NCI-H2196 treated with DMSO at 0.1 percent for 48 hours (cell line): ENCODE measurements at regions not wholly inside any gene's neighbourhood (a gene's known extent, or its start where the extent isn't known, plus 50 kb on each side); places are given as distances from the start of the nearest gene placed in this dataset.
"Not testable (repeated sequence)": the region's sequence is repeated elsewhere in the genome, so short reads cannot be mapped to it uniquely, and the experiment has no call there.

Source experiments
- DNase-seq: peaks from one replicate; lab custom pipeline; 2025; ENCODE audit not compliant: unreplicated experiment; lab: John Stamatoyannopoulos, UW

DNA sequence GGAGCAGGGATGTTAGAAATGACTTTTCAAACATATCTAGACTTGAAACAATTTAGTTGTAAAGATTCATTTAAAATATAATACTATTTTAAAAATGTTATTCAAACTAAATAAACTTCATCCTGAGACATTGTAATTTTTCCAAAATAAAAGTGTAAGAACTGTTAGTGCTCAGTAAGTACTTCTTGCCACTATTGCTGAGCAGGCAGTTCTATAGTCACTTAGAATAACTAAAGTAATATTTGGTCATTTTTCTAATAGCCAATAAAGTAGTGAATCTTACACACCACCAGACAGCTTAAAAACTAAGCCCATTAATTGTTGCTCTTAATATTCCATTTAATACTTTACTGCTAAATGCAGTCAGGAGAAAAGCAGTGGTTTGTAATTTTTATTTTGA, 1120.0 kb upstream of the CDH10 start:
- no peak for DNase-seq

DNA sequence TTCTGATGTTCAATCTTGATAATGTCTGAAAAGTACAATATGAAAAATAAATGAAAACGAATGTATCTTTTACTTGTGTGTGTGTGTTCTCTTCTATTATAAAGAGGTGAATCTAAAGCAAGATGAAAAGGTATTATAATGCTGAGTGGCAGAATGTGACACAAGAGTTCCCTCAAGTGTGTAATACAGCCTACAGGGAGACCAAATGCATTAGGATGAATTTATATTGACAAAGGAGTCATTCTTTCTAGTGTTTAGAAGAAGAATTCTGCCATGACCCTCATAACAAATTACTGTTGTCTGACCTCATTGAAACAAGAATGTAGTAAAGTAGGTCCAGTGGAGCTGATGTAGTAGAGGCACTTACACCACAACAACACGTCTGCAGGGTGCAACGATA, 1119.0 kb upstream of the CDH10 start:
- DNase-seq = no peak

DNA sequence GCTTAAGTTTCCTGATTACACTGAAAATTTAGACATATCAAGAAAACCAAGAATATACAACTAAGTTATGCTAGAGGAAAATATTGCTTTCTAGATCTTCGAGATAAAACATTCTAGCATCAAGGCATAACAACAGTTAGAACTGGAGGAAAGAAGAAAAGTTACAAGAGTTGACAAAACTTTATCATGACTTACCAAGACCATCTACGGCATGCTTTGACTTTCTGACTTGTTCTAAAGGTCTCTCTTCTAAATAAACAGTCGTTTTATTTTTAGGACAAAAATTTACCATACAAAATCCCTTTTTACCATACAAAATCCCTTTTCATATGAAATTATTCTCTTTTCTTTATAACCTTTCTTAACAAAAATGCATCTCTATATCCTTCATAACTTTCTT, 1110.1 kb upstream of the CDH10 start:
- no peak for DNase-seq

DNA sequence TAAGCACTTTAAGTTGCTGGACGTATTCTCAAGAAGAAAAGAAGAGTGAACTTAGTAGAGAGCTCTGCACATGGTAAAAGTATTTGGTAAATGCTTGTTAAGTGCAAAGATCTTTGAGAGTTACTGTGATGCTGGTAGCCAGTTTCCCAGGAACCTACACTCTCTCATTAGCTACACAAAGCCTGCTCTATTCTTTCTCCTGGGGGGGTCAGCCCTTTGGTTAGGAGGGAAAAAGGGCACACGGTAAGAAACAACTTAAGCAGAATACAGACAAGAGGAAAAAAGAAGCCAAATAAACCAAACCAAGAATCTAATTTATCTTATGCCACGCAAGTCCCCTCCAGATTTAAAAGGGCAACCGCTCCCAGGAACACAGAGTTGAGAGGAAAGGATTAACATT, 1100.1 kb upstream of the CDH10 start:
- DNase-seq = no peak

DNA sequence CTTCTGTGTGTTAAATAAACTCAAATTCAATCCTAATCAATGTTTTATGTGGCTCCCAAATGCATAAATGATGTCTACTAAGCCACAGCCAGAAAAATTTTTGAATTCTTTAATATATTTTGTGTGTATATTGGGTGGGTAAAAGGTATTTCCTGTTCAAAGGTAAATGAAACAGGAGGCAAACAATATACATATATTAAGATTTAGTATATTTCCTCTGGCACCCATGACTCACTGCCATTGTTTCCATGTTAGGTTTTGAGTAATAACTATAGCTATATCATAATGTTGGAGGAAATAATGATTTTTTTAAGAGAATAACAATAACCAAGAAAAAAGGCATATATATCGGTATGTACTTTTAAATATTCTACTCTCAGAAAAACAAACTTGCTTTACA, 1071.9 kb upstream of the CDH10 start:
- no peak for DNase-seq

DNA sequence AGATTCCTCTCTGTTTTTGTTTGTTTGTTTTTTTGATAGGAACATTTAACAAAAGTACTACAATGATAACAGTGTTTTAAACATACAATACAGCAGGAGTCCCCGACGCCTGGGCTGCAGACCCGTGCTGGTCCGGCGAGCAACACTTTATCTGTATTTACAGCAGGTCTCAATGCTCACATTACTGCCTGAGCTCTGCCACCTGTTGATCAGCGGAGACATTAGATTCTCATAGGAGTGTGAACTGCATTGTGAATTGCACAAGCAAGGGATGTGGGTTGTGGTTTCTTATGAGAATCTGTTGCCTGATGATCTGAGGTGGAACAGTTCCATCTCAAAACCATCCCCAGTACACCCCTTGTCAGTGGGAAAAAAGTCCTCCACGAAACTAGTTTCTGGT, 1068.5 kb upstream of the CDH10 start:
- no peak for DNase-seq

DNA sequence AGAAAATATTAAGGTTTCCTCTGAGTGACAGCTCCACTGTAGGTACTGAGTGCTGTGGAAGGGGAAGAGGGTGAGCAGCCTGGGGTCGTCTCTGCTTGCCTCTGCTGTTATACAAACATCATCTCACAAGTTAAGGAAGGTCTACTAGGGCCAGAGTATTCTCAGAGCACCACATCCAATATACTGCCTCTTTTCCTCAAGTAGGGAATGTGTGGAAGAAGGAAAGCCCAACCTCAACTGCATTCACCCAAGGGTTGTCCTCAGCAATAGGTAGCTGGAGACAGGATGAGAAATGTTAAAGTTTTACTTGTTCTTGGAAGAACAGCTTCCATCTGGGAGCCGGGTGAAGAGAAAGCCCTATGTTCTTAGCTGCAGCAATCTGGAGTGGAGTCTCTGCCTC, 1062.3 kb upstream of the CDH10 start:
- DNase-seq = no peak

DNA sequence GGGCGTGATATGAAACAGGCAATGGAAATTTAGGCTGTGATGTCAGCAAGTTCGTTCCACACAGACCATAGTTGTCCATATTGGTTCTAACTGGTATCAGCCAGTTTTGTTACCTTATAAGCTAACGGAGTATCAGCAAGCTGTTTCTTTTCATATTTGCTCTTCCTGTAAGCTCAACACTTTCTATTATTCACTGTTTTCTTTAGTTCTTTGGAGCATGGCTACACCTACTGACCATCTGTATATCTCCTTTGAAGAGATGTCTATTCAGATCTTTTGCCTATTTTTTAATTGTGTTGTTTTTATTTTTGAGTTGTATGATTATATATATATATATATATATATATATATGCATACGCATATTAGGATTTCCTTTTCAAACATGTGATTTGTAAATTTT, 1057.2 kb upstream of the CDH10 start:
- DNase-seq = no peak

DNA sequence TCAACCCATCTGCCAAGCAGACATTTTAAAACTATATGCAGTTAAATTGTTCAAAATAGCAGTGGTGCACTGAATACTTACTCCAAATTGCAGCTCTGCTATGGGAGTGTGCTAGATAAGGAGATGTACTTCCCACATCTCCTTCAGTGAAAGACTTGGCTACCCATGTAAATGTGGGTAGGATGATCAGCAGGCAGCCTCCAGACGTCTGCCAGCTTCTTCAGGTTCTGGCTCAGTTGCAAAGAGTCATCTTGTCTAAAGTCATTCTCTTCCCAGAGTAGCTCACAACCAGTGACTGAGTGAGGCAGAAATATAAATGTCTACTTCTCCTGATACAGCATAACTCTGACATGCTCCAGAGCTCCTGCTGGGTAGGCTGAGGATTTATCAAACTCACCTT, 1050.0 kb upstream of the CDH10 start:
- no peak for DNase-seq

DNA sequence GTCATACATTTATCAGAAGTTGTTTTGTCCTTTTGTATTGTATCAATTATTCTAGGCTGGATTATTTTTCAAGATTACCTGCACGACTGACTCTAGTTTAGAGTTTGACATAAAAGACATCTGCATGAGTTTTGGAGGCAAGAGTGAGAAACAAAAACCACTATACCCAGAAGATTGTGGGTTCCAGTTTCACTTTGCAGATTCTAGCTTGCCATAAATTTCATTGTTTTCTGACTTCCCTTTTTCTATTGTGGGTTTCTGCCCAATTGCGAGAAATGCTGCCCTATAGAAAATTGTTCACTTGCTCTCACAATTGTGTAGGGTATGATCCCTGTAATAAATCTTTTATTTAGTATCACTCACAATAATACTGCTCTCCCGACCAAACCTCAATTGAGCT, 1043.4 kb upstream of the CDH10 start:
- DNase-seq = no peak

DNA sequence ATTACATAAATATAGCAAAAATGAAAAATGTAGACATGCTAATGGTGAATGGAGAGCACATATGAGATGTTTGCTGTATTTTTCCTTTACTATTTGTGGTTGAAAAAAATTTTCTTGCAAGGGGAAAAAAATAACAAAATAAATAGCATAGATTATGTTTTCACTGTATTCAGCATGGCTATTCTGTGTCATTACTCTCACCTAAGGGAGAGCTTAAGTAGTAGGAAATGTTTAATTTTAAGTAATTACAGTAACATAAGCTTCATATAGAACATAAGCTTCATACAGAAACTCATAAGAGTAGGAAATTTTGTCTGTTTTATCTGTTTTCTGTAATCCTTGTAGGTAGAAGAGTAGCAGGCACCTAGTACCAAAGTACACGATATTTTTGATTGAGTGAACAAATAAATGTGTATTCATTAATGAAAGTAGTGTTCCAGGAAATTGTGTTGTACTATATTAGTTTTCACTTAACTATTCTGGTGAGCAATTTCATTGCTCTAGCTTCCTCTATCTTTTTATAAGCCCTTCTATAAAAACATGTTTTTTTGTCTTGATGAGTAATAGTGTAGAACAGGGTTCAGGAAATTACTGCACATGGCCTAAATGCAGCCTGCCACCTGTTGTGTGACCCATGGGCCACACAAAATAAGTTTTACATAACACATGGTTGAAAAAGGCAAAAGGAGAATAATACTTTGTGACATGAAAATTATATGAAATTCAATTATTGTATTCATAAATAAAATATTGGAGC, 1025.0 kb upstream of the CDH10 start:
- DNase-seq = no peak

DNA sequence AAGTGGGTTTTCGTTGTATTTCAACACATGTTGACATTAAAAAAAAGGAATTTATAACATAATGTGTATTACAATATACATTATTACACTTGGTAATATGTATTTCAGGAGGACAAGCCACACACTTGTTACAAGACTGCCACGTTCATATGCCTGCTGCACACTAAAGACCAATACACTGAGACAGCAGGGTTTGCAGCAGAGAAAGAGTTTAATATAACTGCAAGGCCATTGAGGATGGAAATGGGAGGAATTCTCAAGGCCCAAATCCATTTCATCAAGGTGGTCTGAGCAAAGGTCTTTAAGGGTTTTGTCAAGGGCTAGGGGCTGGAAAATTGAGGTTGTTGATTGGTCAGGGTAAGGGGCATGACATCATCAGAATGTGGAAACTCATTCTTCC, 1017.8 kb upstream of the CDH10 start:
- no peak for DNase-seq

DNA sequence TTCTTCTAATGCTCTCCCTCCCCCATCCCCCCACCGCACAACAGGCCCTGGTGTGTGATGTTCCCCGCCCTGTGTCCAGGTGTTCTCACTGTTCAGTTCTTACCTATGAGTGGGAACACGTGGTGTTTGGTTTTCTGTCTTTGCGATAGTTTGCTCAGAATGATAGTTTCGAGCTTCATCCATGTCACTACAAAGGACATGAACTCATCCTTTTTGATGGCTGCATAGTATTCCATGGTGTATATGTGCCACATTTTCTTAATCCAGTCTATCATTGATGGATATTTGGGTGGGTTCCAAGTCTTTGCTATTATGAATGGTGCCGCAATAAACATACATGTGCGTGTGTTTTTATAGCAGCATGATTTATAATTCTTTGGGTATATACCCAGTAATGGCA, 1005.5 kb upstream of the CDH10 start:
- DNase-seq = not testable (repeated sequence)

DNA sequence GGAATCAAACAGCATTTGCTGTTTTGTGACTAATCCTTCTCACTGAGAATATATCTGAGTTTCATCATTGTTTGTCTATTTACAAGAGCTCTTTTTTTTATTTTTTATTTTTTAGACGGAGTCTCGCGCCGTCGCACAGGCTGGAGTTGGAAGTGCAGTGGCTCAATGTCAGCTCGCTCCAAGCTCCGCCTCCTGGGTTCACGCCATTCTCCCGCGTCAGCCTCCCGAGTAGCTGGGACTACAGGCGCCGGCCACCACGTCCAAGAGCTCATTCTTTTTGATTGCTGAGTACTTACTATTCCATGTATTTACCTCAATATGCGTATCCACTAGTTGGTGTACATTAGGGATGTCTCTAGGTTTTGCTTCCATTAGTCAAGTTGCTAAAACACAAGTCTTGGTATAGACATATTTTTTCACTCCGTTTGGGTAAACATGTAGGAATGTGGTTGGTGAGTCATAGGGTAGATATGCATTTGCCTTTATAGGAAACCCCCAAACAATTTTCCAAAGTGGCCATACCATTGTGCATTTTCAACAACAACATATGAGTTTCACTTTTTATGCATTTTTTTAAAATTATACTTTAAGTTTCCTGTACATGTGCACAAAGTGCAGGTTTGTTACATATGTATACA, 1005.0 kb upstream of the CDH10 start:
- DNase-seq = no peak

DNA sequence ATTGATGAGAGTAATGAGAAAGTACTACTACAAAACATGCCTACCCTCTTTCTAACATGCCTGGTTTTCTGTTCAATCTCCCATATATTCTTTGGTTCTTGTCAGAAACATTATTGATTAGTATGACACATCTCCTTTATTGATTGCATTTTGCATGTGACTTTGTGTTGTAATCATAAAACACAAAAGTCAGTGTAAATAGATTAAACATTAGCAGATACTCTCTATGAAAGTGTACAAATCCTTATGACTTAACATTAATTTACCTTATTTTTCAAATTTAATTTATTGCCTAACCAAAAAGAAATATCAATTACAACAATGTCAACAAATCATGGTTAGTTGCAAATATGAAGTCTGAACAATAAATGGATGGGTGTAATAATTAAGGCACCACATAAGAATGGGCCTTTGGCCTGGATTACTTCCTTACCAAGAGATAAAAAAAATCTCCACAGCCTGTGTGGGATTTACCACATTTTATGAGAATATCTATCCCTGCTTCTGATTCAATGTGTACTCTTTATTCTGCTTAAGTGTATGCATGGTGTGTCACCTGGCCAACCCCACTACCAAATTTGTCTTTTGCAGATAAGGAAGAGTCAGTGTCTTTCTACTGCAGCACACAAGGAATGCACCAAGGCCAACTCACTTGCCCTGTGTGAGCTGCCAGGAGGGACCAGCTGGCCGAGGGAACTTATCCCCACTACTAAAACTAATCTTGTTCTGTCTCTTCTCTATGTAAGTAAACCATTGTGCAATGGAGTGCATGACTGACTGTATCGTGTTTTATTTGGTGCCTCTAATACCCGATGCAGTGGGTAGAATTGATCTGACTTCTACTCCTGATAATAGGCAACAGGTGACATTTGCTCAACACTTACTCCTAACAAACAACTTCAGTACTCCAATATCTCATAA, 1001.9 kb upstream of the CDH10 start:
- no peak for DNase-seq

DNA sequence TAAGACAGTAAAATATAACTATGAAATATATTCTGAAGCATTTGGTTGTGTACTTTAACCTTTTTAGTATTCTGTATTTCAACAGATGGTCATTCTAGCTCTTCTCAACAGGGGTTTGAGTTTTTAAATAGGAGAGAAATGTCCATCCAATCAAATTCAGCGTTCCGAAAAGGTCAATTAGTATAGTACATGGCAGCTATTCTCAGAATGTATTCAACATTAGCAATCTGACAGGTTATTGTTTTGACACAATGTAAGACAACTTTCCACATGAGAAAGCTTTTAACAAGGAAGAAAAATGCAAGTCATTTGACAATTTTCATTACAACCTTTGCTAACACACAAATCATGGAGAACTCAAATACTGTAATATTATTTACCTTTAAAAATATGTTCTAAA, 996.3 kb upstream of the CDH10 start:
- no peak for DNase-seq

DNA sequence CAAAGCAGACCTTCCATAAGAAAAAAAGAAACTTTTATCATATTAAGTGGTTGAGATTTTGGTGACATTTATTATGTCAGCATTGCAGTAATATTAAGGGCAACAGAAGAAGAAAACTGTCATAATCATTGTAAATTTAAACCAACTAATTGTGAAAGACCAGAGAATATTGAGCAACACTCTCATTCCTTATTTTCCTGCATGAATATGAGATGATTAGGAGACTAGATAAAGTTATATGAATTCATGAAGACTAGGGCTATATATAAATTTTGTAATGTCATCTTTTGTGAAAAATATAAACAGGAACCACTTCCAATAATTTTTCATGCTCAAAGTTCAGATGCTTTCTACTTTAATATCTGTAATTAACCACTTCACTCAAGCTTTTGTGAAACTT, 974.5 kb upstream of the CDH10 start:
- no peak for DNase-seq

DNA sequence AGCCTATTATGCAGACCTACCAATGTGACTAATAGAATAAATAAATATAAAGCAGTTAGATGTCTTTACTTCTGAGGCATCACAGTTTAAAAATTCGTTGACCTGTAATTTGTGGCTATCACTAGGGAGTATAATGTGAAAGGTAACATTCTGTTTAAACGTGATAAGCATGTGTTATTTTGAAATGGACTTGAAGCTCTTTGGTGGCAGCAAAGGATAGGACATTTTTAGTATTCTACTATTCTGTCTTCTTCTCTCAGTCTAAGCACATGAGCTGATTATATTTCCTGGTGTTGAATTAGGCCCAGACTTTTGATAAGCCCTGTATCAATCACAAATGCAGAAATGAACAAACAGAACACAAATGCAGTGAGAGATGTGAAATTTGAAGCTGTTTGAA, 974.0 kb upstream of the CDH10 start:
- peak; percentile 15 for DNase-seq

DNA sequence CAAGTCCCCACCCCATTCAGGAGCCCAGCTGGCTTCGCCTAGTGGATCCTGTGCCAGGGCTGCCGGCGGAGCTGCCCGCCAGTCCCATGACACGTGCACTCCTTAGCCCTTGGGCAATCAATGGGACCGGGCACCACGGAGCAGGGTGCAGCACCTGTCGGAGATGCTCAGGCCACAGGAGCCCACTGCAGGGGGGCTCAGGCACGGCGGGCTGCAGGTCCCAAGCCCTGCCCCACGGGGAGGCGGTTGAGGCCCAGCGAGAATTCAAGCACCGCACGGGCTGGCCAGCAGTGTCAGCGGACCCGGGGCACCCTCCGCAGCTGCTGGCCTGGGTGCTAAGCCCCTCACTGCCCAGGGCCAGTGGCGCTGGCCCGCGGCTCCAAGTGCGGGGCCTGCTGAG, 969.7 kb upstream of the CDH10 start:
- DNase-seq = no peak

DNA sequence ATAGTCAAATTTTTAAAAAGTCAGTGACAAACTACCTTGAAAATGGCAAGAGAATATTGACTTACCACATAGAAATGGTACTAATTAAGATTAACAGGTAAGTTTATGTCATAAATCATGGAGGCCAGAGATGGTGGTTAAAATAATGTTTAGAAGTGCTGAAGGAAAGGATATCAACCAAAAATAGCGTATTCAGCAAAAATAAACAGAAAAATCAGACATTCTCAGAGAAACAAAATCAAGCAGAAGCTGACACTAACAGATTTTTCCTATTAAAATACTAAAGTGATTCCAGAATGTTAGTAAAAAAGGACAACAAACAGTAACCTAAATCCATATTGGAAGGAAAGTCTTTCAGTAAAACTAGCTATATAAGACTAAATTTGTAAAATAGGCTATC, 959.9 kb upstream of the CDH10 start:
- DNase-seq = no peak

DNA sequence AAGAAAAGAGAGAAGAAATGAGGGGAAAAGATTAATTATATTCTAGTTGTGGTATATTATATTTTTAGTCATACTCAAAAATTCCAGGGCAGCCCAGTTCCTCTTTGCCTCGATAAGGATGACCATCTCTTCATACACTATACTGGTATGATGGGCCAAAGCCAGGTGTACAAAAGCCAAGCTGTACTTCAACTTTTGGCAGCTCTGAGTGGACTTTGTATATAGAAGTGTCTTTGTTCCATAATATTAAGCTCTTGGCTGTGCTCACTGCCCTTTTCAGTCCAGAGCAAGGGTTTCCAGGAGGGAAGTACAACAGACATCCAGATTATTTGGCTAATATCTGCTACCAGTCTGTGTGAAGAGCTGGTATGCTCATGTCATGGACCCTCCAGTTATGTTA, 934.3 kb upstream of the CDH10 start:
- no peak for DNase-seq

DNA sequence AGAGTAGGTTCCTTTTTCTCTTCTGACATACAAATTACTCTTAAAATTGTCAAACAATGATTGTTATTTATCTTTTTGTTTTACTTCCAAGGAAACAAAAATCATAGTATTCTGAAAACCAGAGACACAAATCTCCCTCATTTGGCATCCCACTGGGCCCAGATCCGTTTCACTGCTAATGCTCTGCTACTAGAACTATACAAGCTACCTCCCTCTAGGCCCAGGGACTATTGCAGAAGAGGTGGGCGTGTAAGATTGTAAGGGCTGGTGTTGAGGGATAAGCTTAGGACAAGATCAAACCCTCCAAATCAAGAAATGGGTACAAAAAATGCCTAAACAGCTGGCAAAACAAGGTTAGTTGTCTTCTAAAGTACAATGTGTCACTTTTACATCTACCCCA, 928.9 kb upstream of the CDH10 start:
- DNase-seq = no peak
